Osteocyte (in vitro differentiated cells): ENCODE measurements at regions not wholly inside any gene's neighbourhood (a gene's known extent, or its start where the extent isn't known, plus 50 kb on each side); places are given as distances from the start of the nearest gene placed in this dataset.

Experiments used
- DNase-seq: peaks from one replicate; pipeline ENCODE4 v3.0.0; 2021; ENCODE audit warnings: mixed read lengths; ENCODE audit not compliant: unreplicated experiment; ENCODE audit errors: extremely low spot score
- H3K27ac Mint-ChIP-seq: one replicate; pipeline ENCODE4 v1.8.0; 2021; ENCODE audit warnings: mild to moderate bottlenecking, mixed read lengths; ENCODE audit not compliant: unreplicated experiment
- H3K27me3 Mint-ChIP-seq: one replicate; pipeline ENCODE4 v1.8.0; 2021; ENCODE audit warnings: mixed read lengths; ENCODE audit not compliant: unreplicated experiment
- H3K36me3 Mint-ChIP-seq: one replicate; pipeline ENCODE4 v1.8.0; 2021; ENCODE audit warnings: mixed read lengths; ENCODE audit not compliant: unreplicated experiment
- H3K4me1 Mint-ChIP-seq: one replicate; pipeline ENCODE4 v1.8.0; 2021; ENCODE audit warnings: mixed read lengths; ENCODE audit not compliant: unreplicated experiment
- H3K4me3 Mint-ChIP-seq: one replicate; pipeline ENCODE4 v1.8.0; 2021; ENCODE audit warnings: mild to moderate bottlenecking, moderate library complexity, mixed read lengths; ENCODE audit not compliant: unreplicated experiment
- H3K9me3 Mint-ChIP-seq: one replicate; pipeline ENCODE4 v1.8.0; 2021; ENCODE audit warnings: mixed read lengths; ENCODE audit not compliant: unreplicated experiment
- TF ChIP-seq, protein P1 (sequence below): fragments of 200-600 bp; sonication (generic); IDR thresholded peaks from 2 replicates; pipeline ENCODE4 v1.5.0; 2021; ENCODE audit warnings: antibody characterized with exemption, mild to moderate bottlenecking, moderate library complexity

GRCh38 chr12:65546528-65546927 lies 268.0 kb downstream of the MSRB3 start:
- no peak overlapping the region for H3K4me3 Mint-ChIP-seq
- TF ChIP-seq, protein P1, sequence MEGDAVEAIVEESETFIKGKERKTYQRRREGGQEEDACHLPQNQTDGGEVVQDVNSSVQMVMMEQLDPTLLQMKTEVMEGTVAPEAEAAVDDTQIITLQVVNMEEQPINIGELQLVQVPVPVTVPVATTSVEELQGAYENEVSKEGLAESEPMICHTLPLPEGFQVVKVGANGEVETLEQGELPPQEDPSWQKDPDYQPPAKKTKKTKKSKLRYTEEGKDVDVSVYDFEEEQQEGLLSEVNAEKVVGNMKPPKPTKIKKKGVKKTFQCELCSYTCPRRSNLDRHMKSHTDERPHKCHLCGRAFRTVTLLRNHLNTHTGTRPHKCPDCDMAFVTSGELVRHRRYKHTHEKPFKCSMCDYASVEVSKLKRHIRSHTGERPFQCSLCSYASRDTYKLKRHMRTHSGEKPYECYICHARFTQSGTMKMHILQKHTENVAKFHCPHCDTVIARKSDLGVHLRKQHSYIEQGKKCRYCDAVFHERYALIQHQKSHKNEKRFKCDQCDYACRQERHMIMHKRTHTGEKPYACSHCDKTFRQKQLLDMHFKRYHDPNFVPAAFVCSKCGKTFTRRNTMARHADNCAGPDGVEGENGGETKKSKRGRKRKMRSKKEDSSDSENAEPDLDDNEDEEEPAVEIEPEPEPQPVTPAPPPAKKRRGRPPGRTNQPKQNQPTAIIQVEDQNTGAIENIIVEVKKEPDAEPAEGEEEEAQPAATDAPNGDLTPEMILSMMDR = no peak
- H3K4me1 Mint-ChIP-seq = no peaks in the 10 kb centered on the region
- no peaks in the 10 kb centered on the region for H3K27me3 Mint-ChIP-seq
- no peak for DNase-seq
- H3K27ac Mint-ChIP-seq = no peak overlapping the region
- no peaks in the 10 kb centered on the region for H3K9me3 Mint-ChIP-seq
- no peaks in the 10 kb centered on the region for H3K36me3 Mint-ChIP-seq

GRCh38 chr12:65556676-65557437 lies 267.4 kb upstream of the HMGA2 start:
- Mint-ChIP-seq H3K4me3 (no peak overlapping the region), H3K4me1 (peaks cover 26% of the 10 kb centered on the region), H3K36me3 (no peaks in the 10 kb centered on the region), H3K27me3 (no peaks in the 10 kb centered on the region), H3K27ac (peak overlapping the region; percentile 59), H3K9me3 (no peaks in the 10 kb centered on the region)
- peak; percentile 91 for DNase-seq
- TF ChIP-seq, protein P1 = peak; percentile 97

GRCh38 chr12:65557438-65558181 lies 266.7 kb upstream of the HMGA2 start:
- Mint-ChIP-seq H3K27ac (no peak overlapping the region), H3K27me3 (no peaks in the 10 kb centered on the region), H3K4me3 (no peak overlapping the region), H3K36me3 (no peaks in the 10 kb centered on the region), H3K4me1 (peaks cover 29% of the 10 kb centered on the region), H3K9me3 (no peaks in the 10 kb centered on the region)
- no peak for DNase-seq
- TF ChIP-seq, protein P1 = no peak

- Mint-ChIP-seq H3K4me3 (no peak overlapping the region), H3K9me3 (no peaks in the 10 kb centered on the region), H3K36me3 (no peaks in the 10 kb centered on the region), H3K4me1 (peaks cover 34% of the 10 kb centered on the region), H3K27me3 (no peaks in the 10 kb centered on the region), H3K27ac (no peak overlapping the region)
- no peak for DNase-seq
- TF ChIP-seq, protein P1 = no peak
Observed at GRCh38 chr12:65560286-65560685, 264.0 kb upstream of the HMGA2 start.

DNA sequence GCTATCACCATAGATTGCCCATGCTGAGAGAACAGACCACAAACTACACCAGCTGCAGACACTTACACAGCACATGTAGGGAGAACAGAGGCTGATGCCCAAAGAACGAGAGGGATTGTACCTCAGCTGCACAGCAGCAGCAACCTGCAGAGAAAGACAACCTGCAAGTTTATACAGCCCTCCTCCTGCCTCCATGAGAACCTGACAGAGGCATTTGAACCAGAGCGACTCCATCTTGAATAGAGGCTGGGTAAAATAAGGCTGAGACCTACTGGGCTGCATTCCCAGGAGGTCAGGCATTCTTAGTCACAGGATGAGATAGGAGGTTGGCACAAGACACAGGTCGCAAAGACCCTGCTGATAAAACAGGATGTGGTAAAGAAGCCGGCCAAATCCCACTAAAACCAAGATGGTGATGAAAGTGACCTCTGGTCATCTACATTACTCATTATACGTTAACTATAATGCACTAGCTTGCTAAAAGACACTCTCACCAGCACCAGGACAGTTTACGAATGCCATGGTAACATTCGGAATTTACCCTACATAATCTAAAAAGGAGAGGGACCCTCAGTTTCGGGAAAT lies 262.4 kb upstream of the HMGA2 start:
- TF ChIP-seq, protein P1 = no peak
- no peaks in the 10 kb centered on the region for H3K36me3 Mint-ChIP-seq
- DNase-seq = no peak
- H3K27me3 Mint-ChIP-seq = no peaks in the 10 kb centered on the region
- H3K27ac Mint-ChIP-seq = no peak overlapping the region
- H3K9me3 Mint-ChIP-seq = no peaks in the 10 kb centered on the region
- H3K4me3 Mint-ChIP-seq = no peak overlapping the region
- H3K4me1 Mint-ChIP-seq = peaks cover 44% of the 10 kb centered on the region
